Fibroblast of lung (primary cell): ENCODE measurements at regions not wholly inside any gene's neighbourhood (a gene's known extent, or its start where the extent isn't known, plus 50 kb on each side); places are given as distances from the start of the nearest gene placed in this dataset.

Experiments used
- DNase-seq, 2 donors: peaks; one replicate each; pipeline versions ENCODE4 v3.0.0 to v3.0.0-alpha.2; 2010; ENCODE audit warnings: low read depth in 2 of 2
- H2AFZ ChIP-seq: 2 replicates; pipeline ENCODE4 v1.5.1; 2012; ENCODE audit warnings: low read length, control low read depth, inconsistent platforms
- H3K27ac ChIP-seq: 2 replicates; pipeline ENCODE4 v1.5.1; 2011; ENCODE audit warnings: low read length, control low read depth; ENCODE audit not compliant: insufficient read depth
- H3K27me3 ChIP-seq: 2 replicates; pipeline ENCODE4 v1.5.1; 2011; ENCODE audit warnings: mild to moderate bottlenecking, low read length; ENCODE audit not compliant: control insufficient read depth, insufficient read depth
- H3K36me3 ChIP-seq: 2 replicates; pipeline ENCODE4 v1.5.1; 2011; ENCODE audit warnings: low read length; ENCODE audit not compliant: control insufficient read depth, insufficient read depth
- H3K4me1 ChIP-seq: 2 replicates; pipeline ENCODE4 v1.5.1; 2011; ENCODE audit warnings: low read length; ENCODE audit not compliant: control insufficient read depth, insufficient read depth; ENCODE audit errors: extremely low read depth
- H3K4me2 ChIP-seq: 2 replicates; pipeline ENCODE4 v1.5.1; 2011; ENCODE audit warnings: low read length, control low read depth; ENCODE audit not compliant: insufficient read depth; ENCODE audit errors: extremely low read depth
- H3K4me3 ChIP-seq, 4 experiments: fragments of 200-600 bp in 1 of 4; sonication (generic) in 1 of 4; replicated peaks in 1 of 4; 2 replicates each; pipeline ENCODE4 v1.5.1; 2011 to 2016; ENCODE audit warnings: low read length in 4 of 4, low read depth in 3 of 4, mild to moderate bottlenecking in 3 of 4, control low read depth in 2 of 4, inconsistent platforms in 1 of 4, mixed read lengths in 1 of 4; ENCODE audit not compliant: insufficient read depth in 1 of 4; ENCODE audit errors: control extremely low read depth in 1 of 4
- H3K79me2 ChIP-seq: 2 replicates; pipeline ENCODE4 v1.5.1; 2012; ENCODE audit warnings: mild to moderate bottlenecking, low read length, inconsistent platforms; ENCODE audit not compliant: control insufficient read depth, insufficient read depth
- H3K9ac ChIP-seq: 2 replicates; pipeline ENCODE4 v1.5.1; 2011; ENCODE audit warnings: mild to moderate bottlenecking, low read length, control low read depth; ENCODE audit not compliant: insufficient read depth
- H3K9me3 ChIP-seq: 2 replicates; pipeline ENCODE4 v1.5.1; 2012; ENCODE audit warnings: low read depth, low read length; ENCODE audit not compliant: control insufficient read depth, insufficient read depth
- H4K20me1 ChIP-seq: 2 replicates; pipeline ENCODE4 v1.5.1; 2011; ENCODE audit warnings: low read length; ENCODE audit not compliant: control insufficient read depth, insufficient read depth; ENCODE audit errors: extremely low read depth
- EZH2 ChIP-seq: IDR thresholded peaks from 2 replicates; pipeline ENCODE4 v1.5.1; 2012; ENCODE audit warnings: low read length, control low read depth, mild to moderate bottlenecking; ENCODE audit errors: missing control alignments
- TF ChIP-seq, protein P1 (sequence below), 2 donors: IDR thresholded peaks in 1 of 2; conservative IDR thresholded peaks in 1 of 2; 1 replicate in 1 of 2; 2 replicates in 1 of 2; pipeline ENCODE4 v1.5.1; 2011 to 2012; ENCODE audit warnings: low read length in 2 of 2, control low read depth in 1 of 2, inconsistent platforms in 1 of 2, low read depth in 1 of 2, mild to moderate bottlenecking in 1 of 2

DNA sequence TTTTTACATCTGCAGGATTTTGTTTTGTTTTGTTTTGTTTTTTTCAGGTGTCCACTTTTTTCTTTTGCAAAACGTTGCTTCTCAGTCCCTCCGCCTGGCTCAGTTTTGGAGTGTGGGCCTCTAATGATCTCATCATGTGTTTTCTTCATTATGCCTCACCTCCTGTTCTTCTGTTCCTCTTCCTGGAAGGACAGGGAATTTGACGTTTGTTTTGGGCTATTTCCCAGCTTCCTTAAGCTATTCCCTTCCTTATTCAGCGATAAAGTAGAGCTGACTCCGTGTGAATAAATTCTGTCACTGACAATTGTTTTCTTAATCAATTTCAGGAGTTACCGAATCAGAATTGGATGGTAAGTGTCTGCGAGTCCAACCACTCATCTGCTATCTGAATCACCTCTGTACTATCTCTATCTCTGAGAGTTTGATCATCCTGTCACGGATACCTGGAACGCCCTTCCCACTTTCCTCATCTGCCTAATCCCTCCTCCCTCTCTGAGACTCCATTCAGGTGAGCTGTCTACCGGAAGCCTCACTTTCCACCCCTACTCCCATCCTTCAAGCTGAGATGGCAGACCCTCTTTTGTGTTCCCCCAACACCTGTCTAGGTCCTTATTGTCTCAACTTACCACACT lies 218.4 kb downstream of the GATA3 start:
- Histone ChIP-seq H3K4me2 (no peak overlapping the region), H3K9ac (no peak overlapping the region), H3K36me3 (no peaks in the 10 kb centered on the region), H4K20me1 (no peaks in the 10 kb centered on the region), H3K4me1 (no peaks in the 10 kb centered on the region), H2AFZ (no peak overlapping the region), H3K27me3 (no peaks in the 10 kb centered on the region), H3K27ac (no peak overlapping the region), H3K9me3 (no peaks in the 10 kb centered on the region), H3K79me2 (no peaks in the 10 kb centered on the region), H3K4me3 (no peak overlapping the region)
- DNase-seq: no peak
- TF ChIP-seq EZH2: no peak
- TF ChIP-seq, protein P1, sequence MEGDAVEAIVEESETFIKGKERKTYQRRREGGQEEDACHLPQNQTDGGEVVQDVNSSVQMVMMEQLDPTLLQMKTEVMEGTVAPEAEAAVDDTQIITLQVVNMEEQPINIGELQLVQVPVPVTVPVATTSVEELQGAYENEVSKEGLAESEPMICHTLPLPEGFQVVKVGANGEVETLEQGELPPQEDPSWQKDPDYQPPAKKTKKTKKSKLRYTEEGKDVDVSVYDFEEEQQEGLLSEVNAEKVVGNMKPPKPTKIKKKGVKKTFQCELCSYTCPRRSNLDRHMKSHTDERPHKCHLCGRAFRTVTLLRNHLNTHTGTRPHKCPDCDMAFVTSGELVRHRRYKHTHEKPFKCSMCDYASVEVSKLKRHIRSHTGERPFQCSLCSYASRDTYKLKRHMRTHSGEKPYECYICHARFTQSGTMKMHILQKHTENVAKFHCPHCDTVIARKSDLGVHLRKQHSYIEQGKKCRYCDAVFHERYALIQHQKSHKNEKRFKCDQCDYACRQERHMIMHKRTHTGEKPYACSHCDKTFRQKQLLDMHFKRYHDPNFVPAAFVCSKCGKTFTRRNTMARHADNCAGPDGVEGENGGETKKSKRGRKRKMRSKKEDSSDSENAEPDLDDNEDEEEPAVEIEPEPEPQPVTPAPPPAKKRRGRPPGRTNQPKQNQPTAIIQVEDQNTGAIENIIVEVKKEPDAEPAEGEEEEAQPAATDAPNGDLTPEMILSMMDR (conservative IDR thresholded peaks at IDR 0.05 in 1 of 2, IDR thresholded peaks at IDR 0.05 in 1 of 2; ENCODE audit: low read depth in 1 of 2, low read length in 2 of 2): no peak

DNA sequence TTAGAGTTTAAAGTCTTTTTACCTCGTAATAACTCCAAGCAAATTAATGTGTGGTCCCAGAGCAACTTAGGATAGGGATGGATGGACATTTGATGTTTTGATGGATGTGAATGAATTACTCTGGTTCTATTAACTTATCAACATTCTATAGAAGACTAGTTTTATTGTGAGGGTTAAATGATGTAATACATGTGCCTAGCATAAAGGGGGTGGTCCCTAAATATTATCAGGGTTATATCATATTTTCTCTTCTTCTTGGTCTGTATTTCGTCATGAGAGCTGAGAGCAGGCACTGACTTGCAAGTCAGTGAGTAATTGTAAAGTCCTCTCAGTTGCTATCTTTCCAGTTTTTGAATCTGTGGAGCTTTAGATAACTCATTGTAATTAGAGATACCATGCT lies 219.3 kb downstream of the GATA3 start:
- H3K4me2 ChIP-seq: no peak overlapping the region
- DNase-seq: no peak
- no peaks in the 10 kb centered on the region for H3K9me3 ChIP-seq
- no peak overlapping the region for H3K9ac ChIP-seq
- H3K4me3 ChIP-seq: no peak overlapping the region
- no peak overlapping the region for H3K27ac ChIP-seq
- no peaks in the 10 kb centered on the region for H3K4me1 ChIP-seq
- TF ChIP-seq, protein P1 (conservative IDR thresholded peaks at IDR 0.05 in 1 of 2, IDR thresholded peaks at IDR 0.05 in 1 of 2; ENCODE audit: low read depth in 1 of 2, low read length in 2 of 2): no peak
- TF ChIP-seq EZH2: no peak
- no peak overlapping the region for H2AFZ ChIP-seq
- H3K27me3 ChIP-seq: no peaks in the 10 kb centered on the region
- H4K20me1 ChIP-seq: no peaks in the 10 kb centered on the region
- H3K36me3 ChIP-seq: no peaks in the 10 kb centered on the region
- no peaks in the 10 kb centered on the region for H3K79me2 ChIP-seq

DNA sequence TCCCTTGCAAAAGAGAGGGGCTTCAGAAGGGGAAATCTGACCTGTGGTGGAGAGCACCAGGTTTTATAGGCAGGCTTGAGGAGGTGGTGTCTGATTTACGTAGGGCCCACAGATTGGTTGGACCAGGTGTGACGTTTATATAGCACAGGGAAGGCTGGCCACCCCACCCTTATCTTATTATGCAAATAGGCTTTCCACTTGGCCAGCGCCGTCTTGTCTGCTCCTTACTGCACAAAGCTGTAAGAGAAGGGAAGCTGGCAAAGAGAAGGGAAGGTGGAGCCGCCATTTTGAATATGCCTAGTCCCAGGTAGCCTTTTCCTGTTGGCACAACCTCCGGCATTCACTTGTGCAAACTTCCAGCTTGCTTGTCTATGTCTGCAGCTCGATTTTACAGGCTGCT lies 221.4 kb downstream of the GATA3 start:
- no peak overlapping the region for H3K9ac ChIP-seq
- TF ChIP-seq EZH2: no peak
- TF ChIP-seq, protein P1 (conservative IDR thresholded peaks at IDR 0.05 in 1 of 2, IDR thresholded peaks at IDR 0.05 in 1 of 2; ENCODE audit: low read depth in 1 of 2, low read length in 2 of 2): no peak

More for the DNA sequence above, 221.4 kb downstream of the GATA3 start:
- Histone ChIP-seq H2AFZ (no peak overlapping the region), H3K36me3 (no peaks in the 10 kb centered on the region), H4K20me1 (no peaks in the 10 kb centered on the region), H3K4me1 (no peaks in the 10 kb centered on the region), H3K27ac (no peak overlapping the region), H3K27me3 (no peaks in the 10 kb centered on the region), H3K4me3 (no peak overlapping the region), H3K79me2 (no peaks in the 10 kb centered on the region), H3K9me3 (no peaks in the 10 kb centered on the region), H3K4me2 (no peak overlapping the region)
- DNase-seq: no peak
